ENCODE measurements at regions not wholly inside any gene's neighbourhood (a gene's known extent, or its start where the extent isn't known, plus 50 kb on each side); places are given as distances from the start of the nearest gene placed in this dataset.

DNA sequence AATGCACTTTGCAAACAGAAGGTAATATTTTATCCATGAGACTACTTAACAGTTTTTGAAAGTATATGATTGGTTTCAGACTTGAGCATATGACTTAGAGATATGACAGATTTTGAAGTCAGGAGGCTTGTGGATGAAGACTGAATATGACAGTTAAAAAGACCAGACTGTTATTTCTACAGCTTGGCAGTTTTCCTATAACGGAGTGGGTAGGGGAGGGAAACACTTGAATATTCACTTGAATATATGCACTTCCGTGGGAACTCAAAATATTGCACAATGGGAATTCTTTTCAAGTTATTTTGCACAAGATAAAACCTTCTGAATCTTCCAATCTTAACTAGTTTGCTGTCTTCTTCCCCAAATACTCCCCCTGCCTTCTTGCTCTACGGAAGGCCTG is 64.6 kb upstream of the ACKR3 start:
- no peak for TF ChIP-seq CTCF (IDR thresholded peaks at IDR 0.05)
- DNase-seq (ENCODE audit: low spot score) (no peak), ATAC-seq (ENCODE audit: low FRiP score) (peak; percentile 10)

DNA sequence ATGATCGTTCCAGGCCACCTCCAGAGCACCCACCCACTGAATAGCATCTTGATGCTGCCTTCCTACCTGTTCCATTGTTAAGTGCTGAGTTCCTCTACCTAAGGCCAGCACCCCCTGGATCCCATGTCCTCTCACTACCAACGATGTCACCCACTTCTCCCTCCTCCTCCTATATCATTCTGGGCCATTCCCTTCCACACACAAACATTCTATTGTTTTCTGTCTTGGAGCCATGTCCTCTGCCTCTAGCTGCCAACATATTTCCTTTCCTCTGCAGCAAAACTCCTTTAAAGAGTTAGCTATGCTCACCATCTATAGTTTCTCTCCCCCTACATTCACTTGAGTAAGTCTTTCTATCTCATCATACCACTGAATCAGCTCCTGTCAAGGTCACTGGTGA is 64.0 kb upstream of the ACKR3 start:
- ATAC-seq (ENCODE audit: low FRiP score): no peak
- no peak for TF ChIP-seq CTCF (IDR thresholded peaks at IDR 0.05)
- DNase-seq (ENCODE audit: low spot score): no peak

DNA sequence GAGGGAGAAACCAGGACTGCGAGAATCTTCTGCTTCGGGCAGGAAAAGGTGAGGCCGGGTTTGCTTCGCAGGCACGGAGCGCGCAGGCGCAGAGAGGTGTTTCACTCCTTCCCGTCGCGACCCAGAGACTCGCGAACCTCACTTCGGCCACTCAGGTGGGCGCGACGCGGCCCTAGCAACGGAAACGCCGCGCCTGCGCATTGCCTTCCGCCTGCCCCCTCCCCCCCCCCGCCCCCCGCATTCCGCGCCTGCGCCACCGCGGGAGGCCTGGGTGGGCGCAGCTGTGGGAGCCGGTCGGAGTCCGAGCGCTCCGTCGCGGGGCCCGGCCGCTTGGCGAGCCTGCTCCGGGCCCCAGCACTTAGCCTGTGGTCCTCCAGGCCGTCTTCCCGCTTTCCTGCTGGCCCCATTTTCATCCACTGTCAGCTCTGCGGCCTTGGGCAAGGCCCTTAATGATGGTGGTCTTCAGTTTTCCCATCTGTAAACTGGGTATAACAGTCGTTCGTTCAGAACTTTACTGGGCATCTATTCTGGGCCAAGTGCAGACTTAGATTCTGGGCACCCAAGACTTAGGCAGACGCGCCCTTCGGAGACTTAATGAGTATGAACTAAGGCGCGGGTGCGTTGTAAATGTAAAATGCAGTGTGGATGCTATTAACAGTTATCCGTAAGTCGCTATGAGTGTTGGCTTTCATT is 62.1 kb upstream of the ACKR3 start:
- ATAC-seq (ENCODE audit: low FRiP score) (peak; percentile 73), DNase-seq (ENCODE audit: low spot score) (no peak)
- no peak for TF ChIP-seq CTCF (IDR thresholded peaks at IDR 0.05)

DNA sequence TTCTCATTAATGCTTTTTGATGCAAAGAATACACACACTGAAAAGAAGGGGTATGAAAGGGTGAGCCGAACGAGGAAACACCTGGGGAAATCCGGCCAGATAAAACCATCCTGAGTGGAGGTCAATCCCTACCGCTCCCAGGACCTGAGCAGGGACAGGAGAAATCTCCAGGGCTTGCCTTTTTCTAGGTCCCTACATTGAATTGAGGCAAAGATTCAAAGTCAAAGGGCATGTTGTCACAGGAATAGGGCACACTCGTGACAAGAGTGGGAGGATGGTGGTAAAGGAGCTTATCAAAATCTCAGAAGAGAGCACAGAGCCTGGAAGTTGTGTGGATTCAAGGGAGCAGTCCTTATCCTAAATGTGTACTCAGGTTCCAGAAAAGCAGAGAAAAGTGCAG is 61.2 kb upstream of the ACKR3 start:
- ATAC-seq (ENCODE audit: low FRiP score) (no peak), DNase-seq (ENCODE audit: low spot score) (no peak)
- TF ChIP-seq CTCF (IDR thresholded peaks at IDR 0.05): no peak

DNA sequence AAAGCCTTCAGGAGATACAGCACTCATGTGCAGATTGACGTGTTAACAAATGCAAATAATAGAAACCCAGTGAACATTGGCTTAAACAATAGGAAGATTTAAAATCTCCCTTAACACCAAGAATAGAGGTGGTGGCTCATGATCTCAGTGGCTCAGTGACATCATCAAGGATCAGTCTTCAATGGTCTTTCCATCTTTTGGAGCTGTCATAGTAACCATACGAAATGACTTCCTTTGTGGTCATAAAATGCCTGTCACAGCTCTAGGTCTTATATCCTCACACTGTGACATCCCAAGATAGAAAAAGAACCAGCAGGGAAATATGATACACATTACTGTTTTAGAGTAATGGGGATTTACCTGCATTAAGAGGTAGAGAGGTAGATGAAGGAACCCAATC is 59.6 kb upstream of the ACKR3 start:
- TF ChIP-seq CTCF (IDR thresholded peaks at IDR 0.05): no peak
- no peak for DNase-seq (ENCODE audit: low spot score)
- ATAC-seq (ENCODE audit: low FRiP score): no peak

DNA sequence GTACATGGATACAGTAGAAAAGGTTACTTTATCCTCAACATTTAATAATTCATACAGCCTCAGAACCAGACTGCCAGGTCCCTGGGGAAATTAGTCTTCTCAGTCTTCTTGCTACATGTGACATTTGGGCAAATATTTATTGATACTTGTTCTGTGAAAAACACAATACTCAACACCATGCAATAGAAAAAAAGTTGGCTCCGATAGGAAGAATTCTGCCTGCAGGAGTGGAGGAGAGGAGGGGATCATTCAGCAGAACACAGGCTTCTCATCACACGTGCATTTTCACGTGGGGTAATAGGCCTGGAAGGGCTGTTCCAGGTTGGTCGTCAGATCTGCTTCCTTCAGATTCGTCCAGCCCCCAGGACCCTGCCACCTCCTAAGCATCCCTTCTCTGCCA is 58.4 kb upstream of the ACKR3 start:
- DNase-seq (ENCODE audit: low spot score) (no peak), ATAC-seq (ENCODE audit: low FRiP score) (no peak)
- TF ChIP-seq CTCF (IDR thresholded peaks at IDR 0.05): no peak

GRCh38 chr2:236512267-236512666 is 57.4 kb upstream of the ACKR3 start:
- ATAC-seq (ENCODE audit: low FRiP score) (no peak), DNase-seq (ENCODE audit: low spot score) (no peak)
- no peak for TF ChIP-seq CTCF (IDR thresholded peaks at IDR 0.05)

Data from omental fat pad (tissue), 3 donors.